ENCODE measurements at regions not wholly inside any gene's neighbourhood (a gene's known extent, or its start where the extent isn't known, plus 50 kb on each side); places are given as distances from the start of the nearest gene placed in this dataset.
"Not testable (repeated sequence)": the region's sequence is repeated elsewhere in the genome, so short reads cannot be mapped to it uniquely, and the experiment has no call there.

DNA sequence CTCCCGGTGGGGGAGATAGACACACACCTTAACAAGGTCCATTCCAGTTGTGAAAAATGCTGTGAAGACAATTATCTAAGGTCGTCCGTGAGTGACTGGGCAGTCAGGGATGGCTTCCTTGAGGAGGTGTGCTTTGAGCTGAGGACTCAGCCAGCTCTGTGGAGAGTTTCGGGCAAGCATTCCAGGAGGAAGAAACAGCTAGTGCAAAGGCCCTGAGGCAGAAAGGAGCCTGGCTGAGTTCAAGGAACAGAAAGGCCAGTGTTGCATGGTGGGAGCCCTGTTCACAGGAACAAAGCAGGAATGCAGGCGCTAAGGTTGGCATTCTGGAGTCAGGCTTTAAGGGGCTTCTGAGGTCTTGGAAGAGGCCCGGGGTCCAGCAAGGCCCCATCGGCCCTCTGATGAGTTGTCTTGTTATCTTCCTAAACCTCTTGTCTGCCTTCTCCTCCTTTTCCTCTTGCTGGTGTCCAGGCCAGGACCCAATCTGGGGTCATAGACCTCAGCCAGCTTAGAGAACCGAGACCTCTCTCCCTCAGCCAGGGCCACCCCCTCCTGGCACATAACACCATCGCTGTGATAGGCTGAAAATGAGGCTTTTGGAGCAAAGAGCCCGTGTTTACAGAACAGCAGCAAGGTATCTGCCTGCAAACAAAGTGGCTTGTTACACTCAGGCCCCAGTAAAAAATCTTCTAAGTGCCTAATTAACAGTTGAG lies 270.2 kb upstream of the MVB12B start:
- no peak for DNase-seq (ENCODE audit: low read depth in 2 of 2)

GRCh38 chr9:126057121-126057825 lies 269.4 kb upstream of the MVB12B start:
- no peak for DNase-seq (ENCODE audit: low read depth in 2 of 2)

GRCh38 chr9:126058011-126058531 lies 268.6 kb upstream of the MVB12B start:
- no peak for DNase-seq (ENCODE audit: low read depth in 2 of 2)

DNA sequence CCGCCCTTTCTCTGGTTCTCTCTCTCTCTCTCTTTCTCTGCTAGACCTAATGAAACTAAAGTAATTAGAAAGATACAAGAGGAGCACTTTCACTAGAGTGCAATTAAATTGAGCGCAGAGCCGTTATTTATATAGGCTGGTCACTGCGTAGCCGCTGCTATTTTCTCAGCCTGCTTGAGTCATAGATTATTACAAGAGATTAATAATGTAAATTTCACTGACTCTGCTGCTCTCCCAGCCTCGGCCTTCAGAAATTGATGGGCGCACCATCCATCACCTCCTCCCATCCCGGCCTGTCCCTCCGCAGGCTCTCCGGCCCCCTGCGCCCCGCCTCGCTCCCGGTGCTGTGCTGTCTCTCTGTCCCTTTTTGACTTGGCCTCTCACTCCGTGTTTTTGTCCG lies 268.0 kb upstream of the MVB12B start:
- DNase-seq (ENCODE audit: low read depth in 2 of 2): no peak

- no peak for DNase-seq (ENCODE audit: low read depth in 2 of 2)
Measured at GRCh38 chr9:126061575-126061974, 265.1 kb upstream of the MVB12B start.

DNA sequence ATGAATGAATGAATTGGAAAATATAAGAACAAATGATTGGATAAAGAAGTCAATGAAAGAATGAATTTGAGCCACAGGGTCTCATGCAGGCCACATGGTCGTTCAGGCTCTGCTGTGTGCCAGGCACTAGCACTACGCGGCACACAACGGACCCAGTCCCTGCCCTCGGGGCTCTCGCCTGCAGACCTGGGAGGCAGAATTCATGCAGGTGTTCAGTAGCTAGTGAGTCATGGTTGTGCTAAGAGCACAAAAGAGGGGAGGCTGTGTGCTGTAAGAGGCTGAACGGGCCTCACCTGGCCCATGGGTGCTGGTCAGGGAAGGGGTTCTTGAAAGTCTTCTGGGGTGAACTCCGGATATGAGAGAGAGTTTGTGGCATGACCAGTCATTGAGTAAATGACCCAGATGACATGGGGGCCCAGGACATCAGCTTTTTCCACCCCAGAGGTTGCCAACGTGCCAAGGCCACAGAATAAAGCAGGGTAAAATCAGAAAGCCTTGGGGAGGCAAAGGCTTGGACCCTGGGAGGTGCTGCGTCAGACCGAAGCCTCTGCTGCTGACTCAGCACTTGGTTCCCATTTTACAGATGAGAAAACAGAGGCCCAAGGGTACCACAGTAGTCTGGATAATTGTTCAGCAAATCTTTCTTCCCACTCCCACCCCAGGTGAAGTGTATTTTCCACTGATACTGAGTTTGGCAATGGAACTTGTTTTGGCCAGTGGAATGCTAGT lies 264.3 kb upstream of the MVB12B start:
- DNase-seq (ENCODE audit: low read depth in 2 of 2): no peak

DNA sequence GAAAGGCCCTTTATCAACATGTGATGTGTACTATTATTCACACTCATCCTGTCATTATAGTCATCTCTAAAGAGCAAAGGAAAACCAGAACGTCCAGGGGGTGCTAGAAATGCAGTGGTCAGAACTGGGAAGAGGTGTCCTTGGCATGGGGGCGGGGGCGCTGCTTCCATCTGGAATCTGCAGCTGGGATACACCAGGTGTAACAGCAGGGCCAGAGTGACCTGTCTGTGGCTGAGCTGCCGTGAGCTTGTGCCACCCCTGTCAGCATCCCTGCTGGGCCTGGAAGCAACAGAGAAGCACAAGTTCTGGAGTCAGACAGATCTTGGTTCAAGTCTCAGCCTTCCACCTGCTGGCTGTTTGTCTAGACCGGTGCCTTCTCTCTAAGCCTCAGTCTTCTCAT lies 263.3 kb upstream of the MVB12B start:
- DNase-seq (ENCODE audit: low read depth in 2 of 2): no peak

DNA sequence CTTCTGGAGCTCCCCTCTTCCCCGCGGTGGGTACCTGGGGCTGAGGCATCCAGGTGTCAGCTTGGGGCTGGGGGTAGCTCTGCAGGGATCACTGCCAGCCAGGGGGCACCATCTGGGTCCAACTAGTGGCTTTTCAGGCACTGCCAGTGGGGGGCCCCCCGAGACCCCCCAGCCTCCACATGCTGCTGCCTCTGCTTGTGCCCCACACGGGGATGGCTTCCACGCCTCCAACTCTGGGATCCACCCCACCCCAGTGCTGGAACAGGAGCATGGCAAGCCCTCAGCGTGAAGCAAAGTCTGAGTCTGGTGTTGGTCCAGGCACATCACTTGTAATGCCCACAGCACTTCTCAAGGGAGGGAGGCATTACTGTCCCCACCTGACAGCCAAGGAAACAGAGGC lies 260.5 kb upstream of the MVB12B start:
- DNase-seq (ENCODE audit: low read depth in 2 of 2): no peak

DNA sequence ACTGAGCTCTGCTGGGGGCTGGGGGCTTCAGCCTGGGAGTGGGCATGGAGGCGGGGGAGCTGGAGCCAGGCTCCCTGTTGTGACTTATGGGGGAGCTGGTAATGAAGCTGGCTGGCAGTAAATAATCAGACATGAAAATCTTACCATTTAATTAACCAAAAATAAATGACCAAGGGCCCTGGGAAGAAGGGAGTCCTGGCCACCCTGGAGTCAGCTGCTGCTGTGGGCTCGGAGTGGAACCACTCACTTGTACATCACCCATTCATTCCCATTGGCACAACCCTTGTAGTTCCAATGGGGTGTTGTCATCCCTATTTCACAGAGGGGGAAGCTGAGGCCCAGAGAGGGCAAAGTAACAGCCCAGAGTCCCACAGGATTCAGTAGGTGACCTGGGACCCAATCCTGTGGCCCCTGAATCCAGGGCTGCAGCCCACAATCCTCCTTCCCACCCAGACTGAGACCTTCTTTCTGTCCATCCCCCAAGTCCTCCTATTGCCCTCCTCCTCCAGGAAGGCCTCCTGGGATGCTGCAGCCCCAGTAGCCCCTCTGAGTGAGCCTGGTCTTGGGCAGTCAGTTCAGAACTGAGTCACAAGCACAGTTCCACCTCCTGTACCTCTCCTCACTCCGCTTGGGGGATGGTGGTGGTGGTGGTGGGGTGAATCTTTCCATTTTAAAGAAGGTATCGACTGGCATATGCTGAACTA lies 259.4 kb upstream of the MVB12B start:
- no peak for DNase-seq (ENCODE audit: low read depth in 2 of 2)

DNA sequence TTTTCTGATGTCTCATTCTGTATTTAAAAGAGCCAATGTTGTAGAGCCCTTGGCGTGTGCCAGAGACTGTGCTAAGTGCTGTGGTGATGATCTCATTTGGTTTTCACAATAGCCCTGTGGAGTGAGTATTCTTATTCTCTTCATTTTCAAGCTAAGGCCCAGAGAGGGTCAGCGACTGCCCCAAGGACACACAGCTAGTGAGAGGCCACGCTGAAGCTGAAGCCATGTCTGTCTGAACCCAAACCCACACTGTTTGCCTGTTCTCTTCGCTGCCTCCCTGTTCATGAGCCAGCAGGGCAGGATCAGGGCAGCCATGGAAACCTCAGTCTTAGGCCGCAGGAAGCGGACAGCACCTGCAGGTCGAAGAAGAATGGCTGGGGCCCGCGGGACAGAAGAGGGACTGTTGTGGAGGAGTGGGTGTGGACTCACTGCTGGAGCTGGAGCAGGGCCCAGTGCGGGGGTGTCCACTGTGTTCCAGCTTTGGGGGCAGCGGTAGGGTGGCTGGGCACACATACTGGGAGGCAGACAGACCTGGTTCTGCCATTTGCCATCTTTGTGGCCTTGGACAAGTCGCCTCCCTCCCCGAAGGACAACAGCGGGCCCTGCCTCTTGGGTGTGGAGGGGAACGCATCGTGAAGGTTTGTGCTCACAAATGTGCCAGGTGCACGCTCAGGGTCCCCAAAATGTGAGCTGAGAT lies 257.9 kb upstream of the MVB12B start:
- DNase-seq (ENCODE audit: low read depth in 2 of 2): no peak

- no peak for DNase-seq (ENCODE audit: low read depth in 2 of 2)
Measured at GRCh38 chr9:126069400-126069955, 257.2 kb upstream of the MVB12B start.

DNA sequence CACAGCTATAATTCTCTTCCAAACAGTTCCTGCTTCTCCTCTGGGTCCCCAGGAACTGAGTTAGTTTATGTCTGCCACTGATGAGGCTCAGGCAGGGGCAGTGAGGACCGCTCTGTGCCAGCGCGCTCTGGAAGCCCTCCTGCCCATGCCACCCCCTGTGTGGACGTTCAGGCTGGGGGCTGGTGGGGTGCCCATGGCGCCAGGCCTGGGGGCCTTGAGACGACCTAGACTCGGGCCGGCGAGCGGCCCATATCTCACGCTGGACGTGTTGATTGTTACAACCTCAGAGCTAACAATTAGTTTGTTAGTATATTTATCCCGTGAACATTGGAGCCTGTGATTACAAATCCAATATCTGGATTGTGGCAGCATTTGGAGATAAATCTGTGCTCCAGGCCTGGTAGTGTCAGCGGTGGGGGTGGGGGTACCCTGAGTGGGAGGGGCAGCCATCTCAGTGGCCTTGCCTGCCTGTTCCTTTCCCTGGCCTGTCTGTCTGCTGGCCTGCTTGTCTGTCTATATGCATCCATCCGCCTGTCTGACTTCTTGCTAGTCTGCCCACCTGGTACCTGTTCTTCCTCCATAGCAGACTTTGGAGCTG lies 256.5 kb upstream of the MVB12B start:
- DNase-seq (ENCODE audit: low read depth in 2 of 2): no peak

GRCh38 chr9:126071076-126071750 lies 255.4 kb upstream of the MVB12B start:
- DNase-seq (ENCODE audit: low read depth in 2 of 2): no peak

- DNase-seq (ENCODE audit: low read depth in 2 of 2): not testable (repeated sequence)
Measured at GRCh38 chr9:126077656-126078055, 249.0 kb upstream of the MVB12B start.

DNA sequence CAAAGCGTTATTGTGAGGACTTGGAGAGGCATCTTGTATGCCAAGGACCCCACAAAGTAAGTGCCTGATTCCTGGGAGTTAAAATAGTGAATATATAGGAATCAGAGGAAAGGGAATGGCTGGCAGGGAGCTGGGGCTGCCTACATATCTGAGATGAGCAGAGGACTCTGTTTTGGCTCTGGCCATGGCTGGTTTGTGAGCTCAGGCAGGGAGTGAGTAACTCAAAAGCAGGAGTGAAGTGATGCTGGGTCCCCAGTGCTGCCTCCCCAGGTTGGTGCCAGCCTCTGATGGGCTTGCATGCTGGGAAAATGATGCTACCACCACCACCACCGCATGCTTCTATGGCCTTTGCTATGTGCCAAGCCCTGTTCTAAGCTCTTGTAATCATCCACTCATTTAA lies 246.0 kb upstream of the MVB12B start:
- DNase-seq (ENCODE audit: low read depth in 2 of 2): no peak

DNA sequence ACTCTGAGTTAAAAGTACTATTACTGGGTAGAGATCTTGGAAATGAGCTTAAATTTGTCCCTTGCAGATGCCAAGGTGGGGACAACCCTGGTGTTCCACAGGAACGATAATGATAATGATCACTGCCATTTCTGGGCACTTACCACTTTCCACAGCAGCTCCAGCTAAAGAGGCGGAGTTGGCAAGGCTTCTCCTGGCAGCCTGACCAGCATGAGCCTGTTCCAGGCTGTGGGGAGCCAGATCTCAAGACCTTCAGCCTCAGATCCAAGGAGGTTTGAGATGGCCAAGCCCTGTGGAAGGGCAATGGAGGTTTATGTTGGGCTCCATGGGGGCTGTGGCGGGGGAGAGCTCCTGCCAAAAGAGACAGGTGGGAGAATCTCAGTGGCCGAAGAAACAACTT lies 244.9 kb upstream of the MVB12B start:
- no peak for DNase-seq (ENCODE audit: low read depth in 2 of 2)

GRCh38 chr9:126084008-126084407 lies 242.6 kb upstream of the MVB12B start:
- DNase-seq (ENCODE audit: low read depth in 2 of 2): no peak

DNA sequence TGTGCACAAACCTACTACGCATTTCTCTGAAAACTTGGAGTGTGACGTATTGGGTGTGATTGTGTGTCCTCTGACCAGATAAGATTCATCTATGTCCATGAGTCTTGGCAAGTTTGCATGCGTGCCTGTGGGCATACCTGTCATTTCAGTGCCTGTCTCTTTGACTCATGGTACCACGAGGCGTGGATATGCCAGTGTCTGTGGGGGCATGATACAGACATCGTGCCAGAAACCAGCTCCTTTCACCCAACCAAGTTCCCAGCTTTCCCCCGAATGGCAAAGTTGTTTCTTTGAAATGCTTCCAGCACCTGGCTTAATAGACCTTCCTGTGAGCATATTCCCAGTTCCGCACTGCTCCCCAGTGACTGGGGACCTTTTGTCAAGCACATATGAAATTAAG lies 241.9 kb upstream of the MVB12B start:
- DNase-seq (ENCODE audit: low read depth in 2 of 2): no peak

- DNase-seq (ENCODE audit: low read depth in 2 of 2): no peak
Measured at GRCh38 chr9:126085170-126085569, 241.5 kb upstream of the MVB12B start.

DNA sequence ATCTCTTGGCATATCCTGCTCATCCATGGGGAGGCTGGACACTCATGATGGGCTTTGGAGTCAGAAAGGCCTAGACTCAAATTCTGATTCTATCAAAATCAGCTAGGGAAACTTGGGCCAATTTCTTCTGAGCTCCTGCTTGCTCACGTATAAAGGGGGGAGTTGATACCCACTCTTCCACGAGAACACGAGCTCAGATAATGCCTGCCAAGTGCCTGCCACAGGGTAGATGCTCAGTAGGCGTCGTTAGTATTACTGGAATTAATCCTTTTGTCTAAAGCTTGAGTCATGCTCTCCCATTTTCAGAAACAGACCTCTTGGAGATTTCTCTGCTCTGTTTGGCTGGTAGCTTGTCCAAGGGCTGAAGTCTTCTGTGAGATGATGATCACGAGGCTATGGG lies 238.3 kb upstream of the MVB12B start:
- no peak for DNase-seq (ENCODE audit: low read depth in 2 of 2)
